ENCODE measurements at regions not wholly inside any gene's neighbourhood (a gene's known extent, or its start where the extent isn't known, plus 50 kb on each side); places are given as distances from the start of the nearest gene placed in this dataset.
"Not testable (repeated sequence)": the region's sequence is repeated elsewhere in the genome, so short reads cannot be mapped to it uniquely, and the experiment has no call there.

GRCh38 chr10:118805146-118805545, 50.4 kb upstream of the CACUL1 start:
- DNase-seq = no peak

DNA sequence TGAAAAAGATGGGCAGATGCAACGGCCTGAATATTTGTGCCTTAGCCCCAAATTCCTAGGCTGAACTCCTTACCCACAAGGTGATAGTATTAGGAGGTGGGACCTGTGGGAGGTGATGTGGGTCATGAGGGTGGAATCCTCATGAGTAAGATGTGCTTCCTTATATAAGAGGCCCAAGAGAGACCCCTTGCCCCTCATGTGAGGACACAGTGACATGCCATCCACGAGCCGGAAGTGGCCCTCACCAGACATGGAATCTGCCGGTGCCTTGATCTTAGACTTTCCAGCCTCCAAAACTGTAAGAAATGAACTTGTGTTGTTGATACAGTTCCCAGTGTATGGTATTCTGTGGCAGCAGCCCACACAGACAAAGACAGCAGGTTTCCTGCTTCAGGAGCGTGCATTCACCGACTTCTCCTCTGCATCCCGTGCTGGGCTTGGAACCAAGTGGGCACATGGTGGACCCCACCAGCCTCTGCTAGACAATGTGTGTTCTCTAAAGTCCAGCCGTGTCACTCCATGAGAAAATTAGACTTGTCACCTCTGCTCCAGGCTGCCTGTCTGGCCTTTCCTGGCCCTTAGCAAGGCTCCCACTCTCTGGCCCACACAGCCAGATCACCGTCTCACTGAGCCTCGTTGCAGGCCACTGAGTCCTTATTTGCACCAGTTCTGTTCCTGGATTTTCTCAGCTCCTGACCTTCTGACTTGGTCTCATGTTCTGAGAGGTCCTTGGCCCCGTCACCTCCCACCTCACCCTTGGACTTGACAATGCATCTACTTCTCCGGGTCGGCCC, 52.9 kb upstream of the CACUL1 start:
- no peak for DNase-seq

DNA sequence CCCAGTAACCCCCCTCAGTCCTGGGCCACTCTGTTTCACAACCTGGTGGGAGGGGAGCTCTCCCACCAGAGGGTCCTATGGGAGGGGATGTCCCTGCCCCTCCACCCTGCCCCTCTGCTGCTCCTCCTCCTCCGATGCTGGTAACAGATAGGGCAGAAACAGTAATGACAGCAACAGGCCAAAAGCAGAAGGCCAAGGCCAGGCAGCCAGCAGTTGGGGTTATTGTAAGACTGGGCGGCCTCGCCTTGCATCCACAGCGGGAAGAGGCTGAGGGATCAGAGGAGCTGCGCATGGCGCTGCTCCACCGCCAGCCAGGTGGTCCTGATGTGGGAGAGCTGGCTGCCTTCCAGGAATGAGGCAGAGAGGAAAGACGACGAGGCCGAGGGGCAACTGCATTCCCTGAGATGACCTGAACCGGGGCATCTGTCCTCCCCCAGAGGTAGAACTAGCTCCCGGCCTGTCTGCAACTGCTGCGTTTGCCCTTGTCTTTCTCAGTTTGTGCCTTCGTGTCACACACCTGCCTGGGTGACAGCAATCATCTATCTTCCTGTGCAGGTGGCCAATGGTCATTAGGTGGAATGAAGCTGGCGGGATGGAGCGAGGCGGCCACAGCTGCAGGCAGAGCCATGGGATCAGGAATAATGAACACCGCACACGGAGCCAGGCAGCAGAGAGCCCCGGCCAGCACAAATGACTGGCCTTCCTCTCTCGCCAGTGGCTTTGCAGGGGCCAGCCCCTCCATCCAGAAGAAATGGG, 54.0 kb upstream of the CACUL1 start:
- no peak for DNase-seq

- peak; percentile 30 to 32 for DNase-seq
Observed at GRCh38 chr10:118809357-118810220, 54.8 kb upstream of the CACUL1 start.

GRCh38 chr10:118810796-118811505, 56.2 kb upstream of the CACUL1 start:
- no peak for DNase-seq

- DNase-seq = no peak
Observed at GRCh38 chr10:118811675-118812392, 57.1 kb upstream of the CACUL1 start.

DNA sequence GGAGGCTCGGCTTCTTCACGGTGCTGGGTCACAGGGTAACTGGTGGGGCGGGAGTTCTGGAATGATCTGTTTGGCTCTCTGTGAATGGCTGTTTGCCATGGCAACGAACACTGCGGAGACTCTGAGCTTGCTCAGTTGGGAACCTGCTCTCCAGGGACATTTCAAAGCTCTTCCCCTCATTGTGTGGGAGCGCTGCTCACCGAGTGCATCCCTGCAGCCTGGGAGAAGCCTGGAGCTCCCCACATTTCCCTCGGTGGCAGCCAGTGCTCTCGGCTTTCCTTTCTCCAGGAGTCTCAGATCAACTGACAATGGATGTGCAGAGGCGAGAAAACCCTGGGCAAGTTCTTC, 57.6 kb upstream of the CACUL1 start:
- no peak for DNase-seq

GRCh38 chr10:118813001-118813400, 58.2 kb upstream of the CACUL1 start:
- DNase-seq = not testable (repeated sequence)

- DNase-seq = no peak
Observed at GRCh38 chr10:118816471-118817168, 61.9 kb upstream of the CACUL1 start.

DNA sequence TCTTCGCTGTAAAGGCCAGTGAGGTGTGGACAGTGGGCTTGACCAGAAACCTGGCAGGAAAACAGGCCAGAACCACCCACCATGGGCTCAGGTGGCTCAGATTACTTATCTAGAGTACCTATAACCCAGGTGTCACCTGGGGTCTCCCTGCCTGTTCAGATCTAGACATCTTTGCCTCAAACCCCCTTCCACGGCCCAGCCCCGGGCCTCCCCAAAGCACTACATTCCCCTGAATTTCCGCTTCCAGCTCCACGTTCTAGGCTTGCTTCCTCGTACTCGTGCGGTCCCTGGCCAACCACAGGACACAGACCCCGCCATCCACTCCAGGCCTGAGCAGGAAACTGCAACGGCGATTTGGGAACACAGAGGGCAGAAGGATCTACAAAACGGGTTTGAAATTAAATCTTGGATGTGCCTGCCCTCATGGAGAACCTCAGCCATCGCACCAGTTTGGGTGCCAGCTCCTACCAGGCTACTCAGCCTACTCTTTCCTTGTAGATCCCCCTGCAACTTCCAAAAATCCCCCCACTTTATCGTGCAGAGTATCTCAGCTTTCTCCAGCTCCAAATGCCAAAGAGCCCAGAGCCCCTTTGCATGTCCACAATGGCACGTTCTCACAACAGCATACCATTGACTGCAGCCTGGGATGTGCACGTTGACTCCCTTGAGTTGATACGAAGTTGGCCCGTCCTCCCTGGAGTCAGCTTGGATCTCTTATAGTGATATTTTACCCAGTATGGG, 62.7 kb upstream of the CACUL1 start:
- no peak for DNase-seq

DNA sequence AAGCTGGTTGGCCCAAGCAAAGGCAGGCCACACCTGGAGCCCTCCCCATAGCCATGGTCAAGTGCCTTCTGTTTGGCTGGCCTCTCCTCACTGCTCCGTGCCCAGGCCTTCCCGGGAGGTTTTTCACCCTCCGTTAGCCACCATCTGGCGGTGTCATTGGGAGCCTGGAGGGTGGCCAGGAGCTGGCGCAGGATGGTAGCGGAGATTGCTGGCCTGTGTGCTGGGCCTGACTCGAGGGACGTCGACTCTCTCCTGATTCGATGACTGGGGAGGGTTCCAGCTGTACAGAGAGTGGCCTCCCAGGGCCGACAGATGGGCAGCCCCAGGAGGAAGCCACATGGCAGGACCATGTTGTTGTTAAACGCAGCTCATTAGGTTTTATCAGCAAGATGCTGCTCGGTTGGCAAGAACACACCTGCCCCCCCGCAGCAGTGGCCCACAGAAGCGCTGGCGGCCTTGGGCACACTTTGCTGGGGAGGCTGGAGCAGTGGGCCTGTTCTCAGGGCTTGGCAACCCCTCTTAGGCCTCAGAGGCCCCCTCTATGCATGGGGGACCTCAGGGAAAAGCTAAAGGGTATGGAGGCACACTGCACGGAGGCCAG, 64.0 kb upstream of the CACUL1 start:
- no peak for DNase-seq

DNA sequence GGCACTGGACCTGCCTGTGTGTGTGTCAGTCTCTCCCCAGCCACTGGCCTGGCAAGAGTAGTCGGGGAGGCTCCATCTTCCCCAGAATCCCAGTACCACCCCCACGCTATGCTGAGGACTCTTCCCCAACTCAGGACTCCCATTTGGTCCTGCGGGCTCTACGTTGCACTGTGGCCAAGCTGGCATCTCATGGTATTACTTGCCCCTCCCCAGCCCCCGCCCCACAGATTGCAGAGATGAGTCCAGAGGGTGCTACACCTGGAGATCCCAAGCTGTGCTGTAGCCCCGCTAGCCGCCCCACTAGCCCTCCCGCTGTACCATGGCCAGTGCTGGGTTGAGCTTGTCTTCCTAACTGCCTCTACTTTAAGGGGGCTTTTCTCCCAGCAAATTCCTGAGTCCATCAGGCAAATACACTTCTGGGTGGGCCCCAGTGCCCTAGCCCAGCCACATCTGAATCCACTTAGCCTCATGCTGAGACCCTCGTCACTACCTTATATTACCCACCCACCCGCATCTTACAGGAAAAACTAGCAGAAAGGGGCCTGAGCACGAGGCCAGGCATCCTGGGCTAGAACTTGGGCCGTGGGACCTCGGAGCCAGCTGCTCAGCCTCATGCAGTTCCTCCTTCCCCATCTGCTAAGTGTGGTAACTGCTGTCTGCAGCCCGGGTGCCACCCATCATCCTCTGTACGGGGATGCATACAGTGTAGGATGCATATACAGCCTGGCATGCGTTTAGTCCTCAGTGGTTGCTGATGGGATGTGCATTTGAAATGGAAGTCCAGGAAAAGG, 65.8 kb upstream of the CACUL1 start:
- DNase-seq = no peak

DNA sequence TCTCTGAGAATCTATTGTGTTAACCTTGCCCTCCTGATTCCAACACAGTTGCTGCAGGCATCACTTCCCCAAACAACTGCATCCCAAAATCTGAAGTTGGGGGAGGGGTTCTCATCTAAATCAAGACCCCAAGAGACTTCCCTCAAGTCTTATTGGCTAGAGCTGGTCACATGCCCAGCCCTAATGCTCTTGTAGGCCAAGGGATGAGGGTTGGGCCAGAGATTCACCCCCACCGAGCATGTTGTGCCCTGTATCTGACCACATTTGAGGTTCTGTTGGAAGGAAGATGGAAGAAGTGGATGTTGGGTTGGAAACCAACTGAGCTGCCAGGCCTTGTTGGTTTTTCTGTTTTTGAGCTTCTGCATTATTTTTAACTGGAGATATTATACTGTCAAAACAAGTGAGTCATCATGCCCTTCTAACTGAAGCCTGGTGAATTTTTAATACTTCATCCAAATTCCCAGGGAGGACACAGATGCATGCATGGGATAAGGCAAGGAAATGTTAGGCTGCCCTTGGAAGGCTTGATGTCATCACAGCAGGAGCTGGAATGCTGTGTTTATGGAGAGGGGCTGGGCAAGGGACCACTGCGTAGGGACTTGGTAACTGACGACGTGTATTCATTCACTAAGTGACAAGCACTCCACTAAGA, 68.6 kb upstream of the CACUL1 start:
- DNase-seq = no peak

- DNase-seq = no peak
Observed at GRCh38 chr10:118827053-118827452, 72.3 kb upstream of the CACUL1 start.

DNA sequence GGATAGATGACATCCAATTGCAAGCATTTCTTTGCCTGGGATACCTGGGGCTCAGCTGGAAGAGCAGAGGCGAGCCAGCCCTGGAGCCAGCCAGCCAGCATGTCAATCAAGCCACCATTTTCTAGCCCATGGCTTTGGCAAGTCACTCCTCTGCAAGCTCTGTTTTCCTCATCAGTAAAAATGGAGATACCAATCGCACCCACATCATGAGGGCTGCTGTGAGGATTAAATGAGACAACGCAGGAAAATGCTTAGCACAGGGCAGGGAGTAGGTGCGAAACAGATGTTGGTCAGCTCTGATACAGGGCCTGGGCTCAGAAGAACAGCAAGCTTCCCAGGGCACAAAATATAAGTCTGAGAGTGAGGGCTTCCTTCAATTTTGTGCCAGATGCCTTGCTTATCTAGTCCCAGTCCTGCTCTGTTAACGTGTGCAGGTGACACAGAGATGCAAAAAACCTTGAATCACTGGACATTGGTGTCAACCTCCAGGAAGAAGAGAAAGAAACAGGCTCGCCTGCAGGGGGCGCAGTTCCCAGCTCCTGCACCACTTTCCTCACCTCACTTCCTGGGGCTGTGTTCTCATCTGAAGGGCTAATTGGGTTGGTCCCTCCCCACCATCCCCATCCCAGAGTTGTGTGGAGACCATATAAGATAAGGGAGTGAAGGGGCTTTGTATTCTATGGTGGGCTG, 72.8 kb upstream of the CACUL1 start:
- DNase-seq = no peak

GRCh38 chr10:118832241-118832651, 77.5 kb upstream of the CACUL1 start:
- peak; percentile 79 to 83 for DNase-seq

DNA sequence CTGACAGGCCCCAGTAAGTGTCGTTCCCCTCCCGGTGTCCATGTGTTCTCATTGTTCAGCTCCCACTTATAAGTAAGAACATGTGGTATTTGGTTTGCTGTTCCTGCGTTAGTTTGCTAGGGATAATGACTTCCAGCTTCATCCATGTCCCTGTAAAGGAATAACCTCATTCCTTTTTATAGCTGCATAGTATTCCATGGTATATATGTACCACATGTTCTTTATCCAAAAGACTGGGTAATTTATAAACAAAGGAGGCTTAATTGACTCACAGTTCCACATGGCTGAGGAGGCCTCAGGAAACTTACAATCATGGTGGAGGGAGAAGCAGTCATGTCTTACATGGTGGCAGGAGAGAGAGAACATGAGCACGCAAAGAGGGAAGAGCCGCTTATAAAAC, 79.6 kb upstream of the CACUL1 start:
- not testable (repeated sequence) for DNase-seq

Measured in inflammatory macrophage (primary cell).